Prostate gland (tissue), 2 donors: ENCODE measurements at regions not wholly inside any gene's neighbourhood (a gene's known extent, or its start where the extent isn't known, plus 50 kb on each side); places are given as distances from the start of the nearest gene placed in this dataset.

ENCODE experiments used
- DNase-seq: peaks from one replicate; pipeline ENCODE4 v3.0.0-alpha.2; 2019; ENCODE audit warnings: low spot score
- H3K27ac ChIP-seq, 2 donors: fragments of 200-600 bp; sonication (generic); 2 replicates each; pipeline ENCODE4 v1.5.1; 2017 to 2019
- H3K27me3 ChIP-seq: fragments of 200-600 bp; sonication (generic); replicated peaks from 2 replicates; pipeline ENCODE4 v1.5.1; 2019; ENCODE audit not compliant: insufficient read depth
- H3K36me3 ChIP-seq, 2 donors: fragments of 200-600 bp; sonication (generic); 1 replicate in 1 of 2; 2 replicates in 1 of 2; pipeline versions ENCODE4 v1.5.1 to v1.8.1; 2017 to 2019
- H3K4me1 ChIP-seq: fragments of 200-600 bp; sonication (generic); replicated peaks from 2 replicates; pipeline ENCODE4 v1.5.1; 2019
- H3K4me3 ChIP-seq, 2 donors: fragments of 200-600 bp; sonication (generic); 2 replicates each; pipeline ENCODE4 v1.5.1; 2017 to 2019
- H3K9me3 ChIP-seq: fragments of 200-600 bp; sonication (generic); 2 replicates; pipeline ENCODE4 v1.5.1; 2017
- POLR2A ChIP-seq: fragments of 450-650 bp; IDR thresholded peaks from one replicate; pipeline ENCODE4 v1.6.1; 2016; ENCODE audit warnings: antibody characterized with exemption, mild to moderate bottlenecking
- POLR2AphosphoS5 ChIP-seq: sonication (generic); formaldehyde crosslinking; IDR thresholded peaks from one replicate; pipeline ENCODE4 v1.6.1; 2017; ENCODE audit warnings: antibody characterized with exemption
- WGBS: methylation state at CpG from one replicate; pipeline ENCODE4 v1.1.5; 2018; 5-methylcytosine and 5-hydroxymethylcytosine counted together
- intact Hi-C: fragments of 100-400 bp; cut with DNase I; formaldehyde crosslinking; loops from one replicate; pipeline ENCODE4 v1.14.2; 2022
- TF ChIP-seq, protein P1 (sequence below), 4 experiments: fragments of 200-600 bp in 2 of 4; fragments of 450-650 bp in 2 of 4; sonication (generic) in 2 of 4; IDR thresholded peaks; 1 replicate in 3 of 4; 2 replicates in 1 of 4; pipeline ENCODE4 v1.5.1; 2016 to 2019; ENCODE audit warnings: antibody characterized with exemption in 4 of 4, mild to moderate bottlenecking in 2 of 4, moderate library complexity in 2 of 4

DNA sequence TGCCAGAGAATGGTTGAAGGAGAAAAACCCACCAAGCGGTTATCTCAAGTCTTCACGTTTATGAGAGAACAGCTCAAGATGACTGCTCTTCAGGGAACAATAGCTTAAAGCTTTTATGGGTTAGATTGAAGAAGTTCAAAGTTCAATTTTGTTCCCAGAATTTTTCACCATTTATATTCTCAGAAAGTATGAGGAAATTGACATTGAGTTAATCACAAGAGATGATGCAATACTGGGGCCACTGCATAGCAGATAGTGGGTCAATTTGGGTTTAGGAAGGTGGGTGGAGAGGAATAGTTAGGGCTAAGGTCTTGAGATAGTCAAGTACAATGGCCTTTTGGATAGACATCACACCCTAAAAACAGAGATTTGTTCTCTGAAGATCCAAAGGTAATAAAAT is 539.3 kb downstream of the SQOR start:
- H3K4me1 ChIP-seq = no peaks in the 10 kb centered on the region
- H3K9me3 ChIP-seq = no peaks in the 10 kb centered on the region
- intact Hi-C loops = no loop called here
- DNase-seq = no peak
- no peak for TF ChIP-seq POLR2A
- TF ChIP-seq, protein P1, sequence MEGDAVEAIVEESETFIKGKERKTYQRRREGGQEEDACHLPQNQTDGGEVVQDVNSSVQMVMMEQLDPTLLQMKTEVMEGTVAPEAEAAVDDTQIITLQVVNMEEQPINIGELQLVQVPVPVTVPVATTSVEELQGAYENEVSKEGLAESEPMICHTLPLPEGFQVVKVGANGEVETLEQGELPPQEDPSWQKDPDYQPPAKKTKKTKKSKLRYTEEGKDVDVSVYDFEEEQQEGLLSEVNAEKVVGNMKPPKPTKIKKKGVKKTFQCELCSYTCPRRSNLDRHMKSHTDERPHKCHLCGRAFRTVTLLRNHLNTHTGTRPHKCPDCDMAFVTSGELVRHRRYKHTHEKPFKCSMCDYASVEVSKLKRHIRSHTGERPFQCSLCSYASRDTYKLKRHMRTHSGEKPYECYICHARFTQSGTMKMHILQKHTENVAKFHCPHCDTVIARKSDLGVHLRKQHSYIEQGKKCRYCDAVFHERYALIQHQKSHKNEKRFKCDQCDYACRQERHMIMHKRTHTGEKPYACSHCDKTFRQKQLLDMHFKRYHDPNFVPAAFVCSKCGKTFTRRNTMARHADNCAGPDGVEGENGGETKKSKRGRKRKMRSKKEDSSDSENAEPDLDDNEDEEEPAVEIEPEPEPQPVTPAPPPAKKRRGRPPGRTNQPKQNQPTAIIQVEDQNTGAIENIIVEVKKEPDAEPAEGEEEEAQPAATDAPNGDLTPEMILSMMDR (IDR thresholded peaks at IDR 0.05) = no peak
- TF ChIP-seq POLR2AphosphoS5 = no peak
- H3K36me3 ChIP-seq = no peaks in the 10 kb centered on the region
- no peak overlapping the region for H3K27ac ChIP-seq
- WGBS = 71% methylated on average over 2 of the region's 2 CpGs
- H3K27me3 ChIP-seq = no peaks in the 10 kb centered on the region
- no peak overlapping the region for H3K4me3 ChIP-seq

DNA sequence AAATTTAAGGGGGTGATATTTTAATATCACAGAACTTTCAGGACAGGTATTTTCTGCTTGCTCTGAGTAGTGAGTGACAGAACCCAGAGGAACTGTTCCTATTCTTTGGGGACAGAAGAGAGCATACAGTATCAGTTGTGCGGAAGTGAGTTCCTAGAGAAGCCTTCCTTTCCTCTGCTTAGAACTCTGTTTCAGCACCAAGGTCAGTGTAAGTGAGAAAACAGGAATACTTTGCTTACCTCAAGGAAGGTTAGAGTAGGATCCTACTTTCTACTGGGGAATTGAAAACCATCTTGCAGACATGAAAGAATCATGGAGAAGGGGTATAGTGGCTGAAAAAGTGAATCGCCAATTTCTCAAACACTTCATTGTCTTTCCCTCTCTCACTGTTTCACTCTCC is 542.4 kb downstream of the SQOR start:
- WGBS = 91% methylated on average over 2 of the region's 2 CpGs
- Histone ChIP-seq H3K36me3 (no peaks in the 10 kb centered on the region), H3K27me3 (no peaks in the 10 kb centered on the region), H3K4me1 (no peaks in the 10 kb centered on the region), H3K9me3 (peaks cover 2% of the 10 kb centered on the region), H3K4me3 (no peak overlapping the region), H3K27ac (no peak overlapping the region)
- TF ChIP-seq, protein P1 (IDR thresholded peaks at IDR 0.05) = no peak
- TF ChIP-seq POLR2AphosphoS5 (no peak), POLR2A (no peak)
- intact Hi-C loops = no loop called here
- no peak for DNase-seq

DNA sequence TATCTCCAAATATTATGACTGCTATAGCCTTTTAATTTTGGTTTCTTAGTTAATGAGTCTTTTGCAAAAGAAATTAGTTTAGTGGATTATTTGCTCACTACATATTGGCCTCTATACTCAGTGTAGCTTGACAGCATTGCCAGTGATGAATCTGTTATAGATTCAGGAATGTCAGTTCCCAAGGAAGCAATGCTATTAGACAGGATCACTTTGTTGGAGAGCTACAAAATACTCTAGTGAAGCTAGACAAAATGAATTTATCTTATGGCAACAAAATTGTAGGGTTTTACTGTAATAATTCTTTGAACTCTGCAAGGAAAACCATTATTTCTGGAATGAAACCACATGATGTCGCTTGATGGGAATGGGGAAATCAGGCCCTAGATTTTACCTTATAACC is 543.3 kb downstream of the SQOR start:
- Histone ChIP-seq H3K9me3 (peaks cover 2% of the 10 kb centered on the region), H3K27me3 (no peaks in the 10 kb centered on the region), H3K4me3 (no peak overlapping the region), H3K36me3 (no peaks in the 10 kb centered on the region), H3K27ac (no peak overlapping the region), H3K4me1 (no peaks in the 10 kb centered on the region)
- intact Hi-C loops = no loop called here
- 90% methylated on average over 1 of the region's 1 CpG for WGBS
- TF ChIP-seq POLR2A (no peak), POLR2AphosphoS5 (no peak)
- TF ChIP-seq, protein P1 (IDR thresholded peaks at IDR 0.05) = no peak
- DNase-seq = no peak

DNA sequence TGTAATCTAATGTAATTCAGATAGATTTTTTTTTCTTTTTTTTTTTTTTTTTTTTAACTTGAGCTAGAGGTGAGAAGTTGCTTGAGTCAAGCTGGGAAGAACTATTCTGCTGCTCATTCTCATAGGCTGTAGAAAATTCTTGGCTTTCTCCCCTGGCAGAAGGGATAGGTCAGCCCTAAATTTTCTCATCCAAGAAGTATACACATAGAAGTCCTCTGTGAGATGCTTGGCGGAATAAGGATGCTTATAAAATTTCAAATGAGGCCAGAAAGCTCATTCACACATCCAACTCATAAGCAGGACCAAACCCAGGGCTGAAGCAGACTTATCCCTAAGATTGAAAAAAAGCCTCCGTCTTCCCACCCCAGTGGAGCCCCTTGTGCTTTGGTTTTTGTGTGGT is 572.5 kb downstream of the SQOR start:
- no peak for DNase-seq
- H3K4me3 ChIP-seq = no peak overlapping the region
- H3K9me3 ChIP-seq = no peaks in the 10 kb centered on the region
- no peak overlapping the region for H3K27ac ChIP-seq
- intact Hi-C loops = no loop called here
- no peak for TF ChIP-seq POLR2AphosphoS5
- TF ChIP-seq, protein P1 (IDR thresholded peaks at IDR 0.05) = no peak
- TF ChIP-seq POLR2A = no peak
- no peaks in the 10 kb centered on the region for H3K36me3 ChIP-seq
- H3K4me1 ChIP-seq = no peaks in the 10 kb centered on the region
- H3K27me3 ChIP-seq = no peaks in the 10 kb centered on the region
- 88% methylated on average over 2 of the region's 2 CpGs for WGBS

DNA sequence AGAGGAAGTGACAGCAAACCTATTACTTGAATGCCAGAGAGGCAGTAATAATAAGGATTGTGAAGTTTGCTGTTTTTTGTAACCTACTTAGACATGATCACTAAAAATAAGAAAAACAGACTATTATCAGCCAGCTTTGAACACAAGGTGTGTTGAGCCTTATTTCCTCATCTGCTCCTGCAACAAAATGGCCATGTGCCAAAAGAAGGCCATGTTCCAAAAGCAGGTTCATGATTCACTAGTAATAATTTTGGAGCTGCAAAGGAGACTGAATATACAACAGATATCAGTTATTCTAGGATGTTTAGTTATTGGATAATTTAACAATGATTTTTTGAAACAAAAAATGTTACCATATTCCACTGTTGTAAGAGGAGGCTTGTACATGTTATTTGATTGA is 578.7 kb downstream of the SQOR start:
- no peak for DNase-seq
- no peak overlapping the region for H3K4me3 ChIP-seq
- H3K27ac ChIP-seq = no peak overlapping the region
- intact Hi-C loops = no loop called here
- H3K9me3 ChIP-seq = no peaks in the 10 kb centered on the region
- no peaks in the 10 kb centered on the region for H3K27me3 ChIP-seq
- H3K36me3 ChIP-seq = no peaks in the 10 kb centered on the region
- TF ChIP-seq, protein P1 (IDR thresholded peaks at IDR 0.05) = no peak
- TF ChIP-seq POLR2AphosphoS5 = no peak
- TF ChIP-seq POLR2A = no peak
- no peaks in the 10 kb centered on the region for H3K4me1 ChIP-seq
